Activated effector memory CD4-positive, alpha-beta T cell treated with Interleukin-2 at 50 U/mL for 16 hours (primary cell): ENCODE measurements at regions not wholly inside any gene's neighbourhood (a gene's known extent, or its start where the extent isn't known, plus 50 kb on each side); places are given as distances from the start of the nearest gene placed in this dataset.
"Not testable (repeated sequence)": the region's sequence is repeated elsewhere in the genome, so short reads cannot be mapped to it uniquely, and the experiment has no call there.

ENCODE experiments used
- DNase-seq: peaks from one replicate; pipeline ENCODE4 v3.0.0-alpha.2; 2020

DNA sequence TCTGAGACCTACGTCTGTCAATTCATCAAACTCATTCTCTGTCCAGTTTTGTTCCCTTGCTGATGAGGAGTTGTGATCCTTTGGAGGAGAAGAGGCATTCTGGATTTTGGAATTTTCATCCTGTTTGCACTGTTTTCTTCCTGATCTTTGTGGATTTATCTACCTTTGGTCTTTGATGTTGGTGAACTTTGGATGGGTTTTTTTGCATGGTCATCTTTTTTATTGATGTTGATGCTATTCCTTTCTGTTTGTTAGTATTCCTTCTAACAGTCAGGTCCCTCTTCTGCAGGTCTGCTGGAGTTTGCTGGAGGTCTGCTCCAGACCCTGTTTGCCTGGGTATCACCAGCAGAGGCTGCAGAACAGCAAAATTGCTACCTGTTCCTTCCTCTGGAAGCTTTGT is 322.2 kb downstream of the CCSER2 start:
- not testable (repeated sequence) for DNase-seq

GRCh38 chr10:84654671-84655070 is 326.3 kb downstream of the CCSER2 start:
- no peak for DNase-seq

- no peak for DNase-seq
These were observed 330.6 kb downstream of the CCSER2 start for GRCh38 chr10:84659027-84659426.

DNA sequence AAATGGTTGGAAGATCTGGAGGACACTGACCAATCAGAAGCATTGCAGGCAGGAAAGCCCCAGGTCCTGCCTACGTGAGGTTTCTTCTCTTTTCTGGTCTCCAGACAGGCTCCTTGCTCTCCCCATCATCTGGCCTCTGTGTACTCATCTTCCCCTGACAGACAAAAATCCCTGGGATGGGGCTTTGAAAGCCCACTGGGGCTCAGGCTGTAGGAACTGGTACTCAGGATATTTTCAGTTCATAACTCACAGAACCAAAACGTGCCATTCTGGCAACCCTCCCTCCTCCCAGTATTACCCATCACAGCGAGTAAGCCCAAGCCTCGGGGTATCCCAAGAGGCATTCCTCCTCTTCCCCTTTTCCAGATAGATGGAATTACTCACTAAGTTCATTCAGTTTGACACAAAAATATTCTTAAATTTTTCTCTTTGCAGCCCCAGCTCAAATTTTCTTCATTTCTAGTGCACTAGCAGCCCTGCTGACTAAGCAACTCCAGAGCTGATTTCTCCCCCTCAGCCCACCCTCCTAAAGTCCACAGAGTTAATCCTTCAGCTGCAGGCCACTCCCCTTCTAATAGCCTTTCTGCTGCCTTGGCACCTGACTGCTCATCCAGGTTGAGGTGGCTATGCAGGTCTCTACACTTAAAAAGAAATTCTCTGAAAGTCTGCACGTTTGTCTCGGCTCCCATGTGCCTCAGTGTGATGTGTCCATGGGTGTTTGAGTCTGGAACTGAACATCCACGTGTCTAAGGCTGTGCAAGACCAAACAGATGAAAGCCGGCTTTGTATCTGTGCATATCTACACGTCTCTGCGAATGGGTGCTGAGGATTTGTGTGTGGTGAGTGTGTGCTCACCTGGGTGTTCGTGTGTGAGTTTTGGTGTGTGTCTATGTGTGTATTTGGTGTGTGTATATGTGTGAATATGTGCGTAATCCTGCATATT is 331.4 kb downstream of the CCSER2 start:
- no peak for DNase-seq

- no peak for DNase-seq
These were observed 332.2 kb downstream of the CCSER2 start for GRCh38 chr10:84660450-84661159.

DNA sequence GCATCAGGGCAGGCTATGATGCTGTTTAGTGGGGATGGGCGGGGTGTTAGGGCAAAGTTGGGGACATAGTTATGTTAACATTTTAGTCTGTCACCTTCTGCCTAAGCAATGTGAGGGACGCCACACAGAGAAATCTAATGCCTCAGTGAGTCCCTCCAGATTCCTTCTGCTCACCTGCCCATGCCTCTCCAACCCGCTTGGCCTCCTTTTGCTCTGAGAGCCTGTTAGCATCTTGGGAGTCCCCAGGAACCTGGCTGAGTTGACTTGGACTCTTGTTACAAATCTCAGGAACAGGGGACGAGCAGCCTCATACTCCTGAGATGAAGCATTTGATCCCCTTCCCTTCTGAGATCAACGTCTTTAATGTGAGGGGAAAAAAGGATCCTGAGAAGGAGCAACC is 336.8 kb downstream of the CCSER2 start:
- no peak for DNase-seq

DNA sequence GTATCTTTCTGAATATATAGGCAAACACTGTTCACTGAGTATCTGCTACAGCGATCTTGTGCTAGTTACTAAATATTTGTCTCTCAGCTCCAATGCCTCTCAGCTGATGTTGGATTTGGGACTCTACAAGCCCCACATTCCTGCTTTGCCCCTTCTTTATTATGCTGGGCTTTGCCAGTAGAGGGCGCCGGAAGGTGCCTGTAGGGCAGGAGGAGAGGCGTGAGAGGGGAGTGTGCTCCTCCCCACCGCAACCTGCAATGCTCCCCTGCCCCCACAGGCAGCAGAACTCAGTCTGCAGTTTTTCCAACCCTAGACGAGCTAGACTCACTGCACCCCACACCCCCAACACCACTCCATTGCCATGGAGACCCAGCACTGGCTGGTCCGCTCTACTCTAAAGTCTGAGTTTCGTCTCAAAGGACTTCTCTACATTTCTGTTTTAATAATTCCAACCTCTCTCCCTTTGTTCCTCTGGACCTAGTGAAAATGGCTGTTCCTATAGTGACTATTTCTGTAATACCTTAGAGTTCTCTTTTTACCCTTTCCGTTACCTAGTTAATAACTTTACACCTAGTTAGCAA is 337.6 kb downstream of the CCSER2 start:
- DNase-seq: no peak

DNA sequence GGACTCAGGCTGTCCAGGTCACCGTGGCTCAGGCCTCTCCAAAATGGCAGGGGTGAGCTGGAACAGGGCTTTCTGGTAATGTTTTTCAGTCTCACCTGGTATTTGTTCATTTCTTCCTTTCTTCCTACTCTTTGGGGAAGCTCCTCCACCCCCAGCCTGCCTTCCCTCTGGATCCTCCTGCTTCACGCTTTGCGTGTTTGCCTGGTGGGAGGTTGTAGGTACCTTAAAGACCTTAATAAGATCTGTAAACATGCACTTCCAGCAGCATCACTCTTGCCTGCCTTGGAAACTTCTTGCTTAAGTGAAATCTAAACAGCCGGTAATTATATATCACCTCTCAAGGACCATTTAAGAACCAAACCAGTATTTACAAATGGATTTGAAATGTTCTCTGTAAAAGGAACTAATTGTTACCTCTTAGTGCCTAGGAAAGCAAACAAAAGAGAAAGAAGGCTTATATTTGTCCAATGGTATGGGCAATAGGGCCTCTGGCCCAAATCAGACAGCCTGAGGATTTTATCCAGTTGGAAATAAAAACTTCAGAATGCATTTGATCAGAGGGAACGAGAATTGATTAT is 339.9 kb downstream of the CCSER2 start:
- no peak for DNase-seq

DNA sequence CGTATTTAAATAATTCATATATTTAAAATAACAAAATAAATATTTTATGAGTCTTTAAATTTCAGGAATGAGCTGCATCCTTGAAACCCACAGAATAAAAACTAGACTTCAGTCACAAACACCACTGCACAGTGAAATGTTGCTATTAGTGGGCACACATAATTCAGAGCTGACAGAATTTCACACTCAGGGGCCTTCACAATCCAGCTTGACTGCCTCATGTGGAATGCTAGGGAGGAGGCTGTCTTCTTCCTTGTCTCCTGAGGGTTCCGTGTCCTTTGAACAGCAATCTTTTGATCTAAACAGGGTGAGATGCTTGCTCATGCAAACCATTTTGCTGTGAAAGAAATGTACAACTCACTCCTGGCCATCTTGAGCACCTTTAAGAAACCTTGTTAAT is 346.7 kb downstream of the CCSER2 start:
- DNase-seq: no peak

DNA sequence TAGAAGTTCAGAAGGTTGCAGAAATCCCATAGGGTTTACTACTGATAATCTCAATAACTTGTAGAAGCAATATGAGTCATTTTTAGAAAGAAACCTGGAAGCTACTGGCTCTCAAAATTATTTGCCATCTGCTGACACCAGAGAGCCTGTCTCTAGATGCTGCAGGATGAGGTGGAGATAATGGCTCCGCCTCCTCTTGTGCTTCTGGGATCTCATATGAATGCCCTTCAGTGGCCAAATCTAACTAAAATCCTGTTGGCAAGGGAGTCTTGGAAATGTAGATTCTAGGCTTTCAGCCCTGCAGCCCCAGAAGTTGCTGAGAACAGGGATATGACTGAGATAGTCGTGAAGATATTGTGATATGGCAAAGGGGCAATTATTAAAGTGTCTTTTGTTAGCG is 348.1 kb downstream of the CCSER2 start:
- DNase-seq: no peak

GRCh38 chr10:84681781-84682180 is 353.4 kb downstream of the CCSER2 start:
- DNase-seq: no peak

- no peak for DNase-seq
These were observed 355.2 kb downstream of the CCSER2 start for GRCh38 chr10:84683550-84683949.

GRCh38 chr10:84683980-84684740 is 355.8 kb downstream of the CCSER2 start:
- no peak for DNase-seq

GRCh38 chr10:84685047-84685660 is 356.8 kb downstream of the CCSER2 start:
- no peak for DNase-seq

DNA sequence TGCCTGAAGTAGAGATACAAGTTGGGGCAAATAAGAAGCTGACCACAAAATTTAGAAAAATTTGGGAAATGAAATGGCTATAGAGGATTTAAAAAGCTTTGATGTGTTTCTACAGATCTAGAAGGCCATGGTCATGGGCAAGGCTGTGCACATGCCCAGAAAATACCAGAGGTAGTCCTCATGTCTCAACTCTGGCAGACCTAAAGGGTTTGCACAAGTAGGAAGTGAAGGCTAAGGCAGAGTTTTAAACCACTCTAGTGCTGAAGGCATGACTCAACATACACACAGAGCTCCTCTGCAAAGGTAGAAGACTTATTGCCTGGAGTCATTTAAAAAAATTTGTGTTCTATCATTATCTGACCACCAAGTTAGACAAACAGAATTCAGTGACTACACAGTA is 364.6 kb downstream of the CCSER2 start:
- DNase-seq: no peak

- no peak for DNase-seq
These were observed 367.5 kb downstream of the CCSER2 start for GRCh38 chr10:84695902-84696301.

DNA sequence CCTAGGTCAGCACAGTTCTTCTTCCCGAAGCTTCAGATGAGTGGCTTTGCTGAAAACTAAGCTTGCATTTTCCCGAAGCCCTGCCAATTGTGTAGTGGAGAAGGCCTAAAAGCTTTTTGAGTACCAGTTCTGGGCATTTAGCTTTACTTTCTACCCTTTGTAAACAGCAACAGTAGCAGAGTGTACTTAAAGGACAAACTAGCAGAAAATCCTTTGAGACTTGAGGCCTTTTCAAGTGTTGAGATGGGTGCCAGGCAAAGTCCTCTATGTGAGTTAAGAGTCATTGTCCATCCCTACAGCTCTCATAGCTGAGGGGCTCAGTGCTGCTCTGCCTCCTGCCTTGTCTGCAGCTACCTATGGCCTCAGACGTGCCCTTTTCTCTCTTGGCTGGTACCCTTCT is 368.2 kb downstream of the CCSER2 start:
- DNase-seq: no peak

GRCh38 chr10:84698989-84699388 is 370.6 kb downstream of the CCSER2 start:
- no peak for DNase-seq

GRCh38 chr10:84700668-84701369 is 372.4 kb downstream of the CCSER2 start:
- no peak for DNase-seq

GRCh38 chr10:84701370-84701720 is 373.0 kb downstream of the CCSER2 start:
- DNase-seq: no peak

- DNase-seq: no peak
These were observed 375.7 kb downstream of the CCSER2 start for GRCh38 chr10:84704101-84704500.

GRCh38 chr10:84706431-84706830 is 378.0 kb downstream of the CCSER2 start:
- DNase-seq: no peak
